ENCODE measurements at regions not wholly inside any gene's neighbourhood (a gene's known extent, or its start where the extent isn't known, plus 50 kb on each side); places are given as distances from the start of the nearest gene placed in this dataset.

GRCh38 chr1:63198871-63199394, 123.4 kb upstream of the FOXD3 start:
- no peak for FAIRE-seq
- intact Hi-C loops (cut with micrococcal nuclease; ENCODE audit: unreplicated experiment) (no loop called here), in situ Hi-C loops (cut with MboI) (no loop called here)
- no peak for ATAC-seq
- no peak overlapping the region for H3K4me2 ChIP-seq (ENCODE audit: control insufficient read depth, insufficient read depth)
- whole genome bisulfite sequencing (ENCODE audit: insufficient coverage, insufficient replicate concordance, low lambda C conversion rate, missing lambda C conversion rate), result 37% methylated on average over 7 of the region's 7 CpGs
- H3K9ac ChIP-seq (ENCODE audit: control insufficient read depth, insufficient read depth, low read length), result no peak overlapping the region
- H3K79me2 ChIP-seq (ENCODE audit: control insufficient read depth, insufficient read depth, low read length), result no peaks in the 10 kb centered on the region
- H3K4me1 ChIP-seq (ENCODE audit: control insufficient read depth, insufficient read depth, low read length), result no peaks in the 10 kb centered on the region
- no peak overlapping the region for H3K4me3 ChIP-seq
- CTCF ChIA-PET, result no interaction called here
- peaks cover 0 to 3% of the 10 kb centered on the region in 2 experiments; a peak in 2 of 4 replicates for H3K27me3 ChIP-seq (replicated peaks in 1 of 2; ENCODE audit: control insufficient read depth in 2 of 2, insufficient read depth in 2 of 2, low read length in 1 of 2)
- no peaks in the 10 kb centered on the region for H3K36me3 ChIP-seq (ENCODE audit: control insufficient read depth in 2 of 2, insufficient read depth in 2 of 2, low read length in 1 of 2)
- RAD21 ChIA-PET (ENCODE audit: unreplicated experiment), result no interaction called here
- POLR2A ChIA-PET, result interaction anchor here (0.6 kb wide), 1 partner anchor 293 kb away, joined by 3 read pairs; no protein-coding TSS in a partner anchor
- no TSS peak for BruUV-seq (replicated peaks)
- SMC1A ChIA-PET (ENCODE audit: uncharacterized antibody, unreplicated experiment), result no interaction called here
- no peak overlapping the region for H3K27ac ChIP-seq (ENCODE audit: control insufficient read depth, insufficient read depth)
- H3K9me3 ChIP-seq (replicated peaks; ENCODE audit: control insufficient read depth, insufficient read depth, low read length), result no peaks in the 10 kb centered on the region
- no peak overlapping the region for H2AFZ ChIP-seq (ENCODE audit: control insufficient read depth, low read depth, low read length)
- H4K20me1 ChIP-seq (ENCODE audit: control insufficient read depth, insufficient read depth), result no peaks in the 10 kb centered on the region
- no peak for DNase-seq (ENCODE audit: low read depth, low spot score)
- TF ChIP-seq NR2C1 (IDR thresholded peaks at IDR 0.05), result no peak
- no peak for TF ChIP-seq RCOR1 (conservative IDR thresholded peaks at IDR 0.05; ENCODE audit: low read depth, low read length)
- no peak for TF ChIP-seq DPF2 (IDR thresholded peaks at IDR 0.05)
- TF ChIP-seq ZZZ3 (IDR thresholded peaks at IDR 0.05; ENCODE audit: control insufficient read depth, insufficient read length, low read depth), result no peak
- no peak for TF ChIP-seq SMAD1 (IDR thresholded peaks at IDR 0.05; ENCODE audit: low read depth, partially characterized antibody)
- no peak for TF ChIP-seq POLR2AphosphoS2 (IDR thresholded peaks at IDR 0.05; ENCODE audit: low read depth, low read length)
- TF ChIP-seq, protein P1, sequence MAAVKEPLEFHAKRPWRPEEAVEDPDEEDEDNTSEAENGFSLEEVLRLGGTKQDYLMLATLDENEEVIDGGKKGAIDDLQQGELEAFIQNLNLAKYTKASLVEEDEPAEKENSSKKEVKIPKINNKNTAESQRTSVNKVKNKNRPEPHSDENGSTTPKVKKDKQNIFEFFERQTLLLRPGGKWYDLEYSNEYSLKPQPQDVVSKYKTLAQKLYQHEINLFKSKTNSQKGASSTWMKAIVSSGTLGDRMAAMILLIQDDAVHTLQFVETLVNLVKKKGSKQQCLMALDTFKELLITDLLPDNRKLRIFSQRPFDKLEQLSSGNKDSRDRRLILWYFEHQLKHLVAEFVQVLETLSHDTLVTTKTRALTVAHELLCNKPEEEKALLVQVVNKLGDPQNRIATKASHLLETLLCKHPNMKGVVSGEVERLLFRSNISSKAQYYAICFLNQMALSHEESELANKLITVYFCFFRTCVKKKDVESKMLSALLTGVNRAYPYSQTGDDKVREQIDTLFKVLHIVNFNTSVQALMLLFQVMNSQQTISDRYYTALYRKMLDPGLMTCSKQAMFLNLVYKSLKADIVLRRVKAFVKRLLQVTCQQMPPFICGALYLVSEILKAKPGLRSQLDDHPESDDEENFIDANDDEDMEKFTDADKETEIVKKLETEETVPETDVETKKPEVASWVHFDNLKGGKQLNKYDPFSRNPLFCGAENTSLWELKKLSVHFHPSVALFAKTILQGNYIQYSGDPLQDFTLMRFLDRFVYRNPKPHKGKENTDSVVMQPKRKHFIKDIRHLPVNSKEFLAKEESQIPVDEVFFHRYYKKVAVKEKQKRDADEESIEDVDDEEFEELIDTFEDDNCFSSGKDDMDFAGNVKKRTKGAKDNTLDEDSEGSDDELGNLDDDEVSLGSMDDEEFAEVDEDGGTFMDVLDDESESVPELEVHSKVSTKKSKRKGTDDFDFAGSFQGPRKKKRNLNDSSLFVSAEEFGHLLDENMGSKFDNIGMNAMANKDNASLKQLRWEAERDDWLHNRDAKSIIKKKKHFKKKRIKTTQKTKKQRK (IDR thresholded peaks at IDR 0.05; ENCODE audit: low read depth, low read length), result no peak
- TF ChIP-seq PAX5 (IDR thresholded peaks at IDR 0.05; ENCODE audit: borderline replicate concordance, low read depth, low read length), result no peak
- TF ChIP-seq SP1 (IDR thresholded peaks at IDR 0.05; ENCODE audit: low read depth, low read length), result no peak
- TF ChIP-seq SMARCA5 (IDR thresholded peaks at IDR 0.05), result no peak
- TF ChIP-seq SUPT20H (IDR thresholded peaks at IDR 0.05; ENCODE audit: borderline replicate concordance, control insufficient read depth, low read depth, low read length), result no peak
- TF ChIP-seq RFX5 (IDR thresholded peaks at IDR 0.05; ENCODE audit: low read depth, low read length), result no peak
- TF ChIP-seq ESRRA (IDR thresholded peaks at IDR 0.05; ENCODE audit: low read length), result no peak
- TF ChIP-seq, protein P2, sequence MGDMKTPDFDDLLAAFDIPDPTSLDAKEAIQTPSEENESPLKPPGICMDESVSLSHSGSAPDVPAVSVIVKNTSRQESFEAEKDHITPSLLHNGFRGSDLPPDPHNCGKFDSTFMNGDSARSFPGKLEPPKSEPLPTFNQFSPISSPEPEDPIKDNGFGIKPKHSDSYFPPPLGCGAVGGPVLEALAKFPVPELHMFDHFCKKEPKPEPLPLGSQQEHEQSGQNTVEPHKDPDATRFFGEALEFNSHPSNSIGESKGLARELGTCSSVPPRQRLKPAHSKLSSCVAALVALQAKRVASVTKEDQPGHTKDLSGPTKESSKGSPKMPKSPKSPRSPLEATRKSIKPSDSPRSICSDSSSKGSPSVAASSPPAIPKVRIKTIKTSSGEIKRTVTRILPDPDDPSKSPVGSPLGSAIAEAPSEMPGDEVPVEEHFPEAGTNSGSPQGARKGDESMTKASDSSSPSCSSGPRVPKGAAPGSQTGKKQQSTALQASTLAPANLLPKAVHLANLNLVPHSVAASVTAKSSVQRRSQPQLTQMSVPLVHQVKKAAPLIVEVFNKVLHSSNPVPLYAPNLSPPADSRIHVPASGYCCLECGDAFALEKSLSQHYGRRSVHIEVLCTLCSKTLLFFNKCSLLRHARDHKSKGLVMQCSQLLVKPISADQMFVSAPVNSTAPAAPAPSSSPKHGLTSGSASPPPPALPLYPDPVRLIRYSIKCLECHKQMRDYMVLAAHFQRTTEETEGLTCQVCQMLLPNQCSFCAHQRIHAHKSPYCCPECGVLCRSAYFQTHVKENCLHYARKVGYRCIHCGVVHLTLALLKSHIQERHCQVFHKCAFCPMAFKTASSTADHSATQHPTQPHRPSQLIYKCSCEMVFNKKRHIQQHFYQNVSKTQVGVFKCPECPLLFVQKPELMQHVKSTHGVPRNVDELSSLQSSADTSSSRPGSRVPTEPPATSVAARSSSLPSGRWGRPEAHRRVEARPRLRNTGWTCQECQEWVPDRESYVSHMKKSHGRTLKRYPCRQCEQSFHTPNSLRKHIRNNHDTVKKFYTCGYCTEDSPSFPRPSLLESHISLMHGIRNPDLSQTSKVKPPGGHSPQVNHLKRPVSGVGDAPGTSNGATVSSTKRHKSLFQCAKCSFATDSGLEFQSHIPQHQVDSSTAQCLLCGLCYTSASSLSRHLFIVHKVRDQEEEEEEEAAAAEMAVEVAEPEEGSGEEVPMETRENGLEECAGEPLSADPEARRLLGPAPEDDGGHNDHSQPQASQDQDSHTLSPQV (IDR thresholded peaks at IDR 0.05), result no peak
- no peak for TF ChIP-seq BCL3 (IDR thresholded peaks at IDR 0.05; ENCODE audit: borderline replicate concordance, insufficient read depth, low read depth, low read length, poor library complexity, severe bottlenecking)
- TF ChIP-seq EED (IDR thresholded peaks at IDR 0.05; ENCODE audit: low read depth), result no peak
- no peak for TF ChIP-seq JUNB (IDR thresholded peaks at IDR 0.05)
- no peak for TF ChIP-seq TAF1 (IDR thresholded peaks at IDR 0.05; ENCODE audit: borderline replicate concordance, low read depth, low read length)
- TF ChIP-seq HCFC1 (IDR thresholded peaks at IDR 0.05; ENCODE audit: low read length), result no peak
